ENCODE measurements at regions not wholly inside any gene's neighbourhood (a gene's known extent, or its start where the extent isn't known, plus 50 kb on each side); places are given as distances from the start of the nearest gene placed in this dataset.

DNA sequence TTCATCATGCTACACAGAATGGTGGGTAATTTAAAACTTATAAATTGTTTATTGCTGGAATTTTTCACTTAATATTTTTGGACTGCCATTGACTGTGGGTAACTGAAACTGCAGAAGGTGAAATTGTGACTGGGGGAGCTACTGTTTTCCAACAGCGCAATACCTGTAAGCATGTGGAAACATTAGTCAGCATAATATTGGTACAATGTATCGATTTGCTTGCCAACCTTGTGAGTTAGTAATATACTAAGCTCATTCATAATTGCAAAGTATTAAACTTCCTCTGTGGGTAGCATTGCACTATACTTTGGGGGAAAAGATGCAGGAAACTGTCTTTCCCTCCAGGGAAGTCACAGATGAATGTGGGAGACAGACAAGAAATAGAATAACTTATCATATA, 766.5 kb downstream of the HDGFL1 start:
- TF ChIP-seq, protein P1, sequence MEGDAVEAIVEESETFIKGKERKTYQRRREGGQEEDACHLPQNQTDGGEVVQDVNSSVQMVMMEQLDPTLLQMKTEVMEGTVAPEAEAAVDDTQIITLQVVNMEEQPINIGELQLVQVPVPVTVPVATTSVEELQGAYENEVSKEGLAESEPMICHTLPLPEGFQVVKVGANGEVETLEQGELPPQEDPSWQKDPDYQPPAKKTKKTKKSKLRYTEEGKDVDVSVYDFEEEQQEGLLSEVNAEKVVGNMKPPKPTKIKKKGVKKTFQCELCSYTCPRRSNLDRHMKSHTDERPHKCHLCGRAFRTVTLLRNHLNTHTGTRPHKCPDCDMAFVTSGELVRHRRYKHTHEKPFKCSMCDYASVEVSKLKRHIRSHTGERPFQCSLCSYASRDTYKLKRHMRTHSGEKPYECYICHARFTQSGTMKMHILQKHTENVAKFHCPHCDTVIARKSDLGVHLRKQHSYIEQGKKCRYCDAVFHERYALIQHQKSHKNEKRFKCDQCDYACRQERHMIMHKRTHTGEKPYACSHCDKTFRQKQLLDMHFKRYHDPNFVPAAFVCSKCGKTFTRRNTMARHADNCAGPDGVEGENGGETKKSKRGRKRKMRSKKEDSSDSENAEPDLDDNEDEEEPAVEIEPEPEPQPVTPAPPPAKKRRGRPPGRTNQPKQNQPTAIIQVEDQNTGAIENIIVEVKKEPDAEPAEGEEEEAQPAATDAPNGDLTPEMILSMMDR (IDR thresholded peaks at IDR 0.05) = no peak
- TF ChIP-seq POLR2A (IDR thresholded peaks at IDR 0.05) = no peak

All from tibial nerve (tissue), 3 donors.